Kidney (tissue), 13 donors: ENCODE measurements at regions not wholly inside any gene's neighbourhood (a gene's known extent, or its start where the extent isn't known, plus 50 kb on each side); places are given as distances from the start of the nearest gene placed in this dataset.
A peak's percentile ranks its signal among the peaks of the same experiment; 100 is the strongest.
"Not testable (repeated sequence)": the region's sequence is repeated elsewhere in the genome, so short reads cannot be mapped to it uniquely, and the experiment has no call there.

Experiments
- DNase-seq, 5 donors: peaks; one replicate each; pipeline ENCODE4 v3.0.0-alpha.2; 2013 to 2020
- FAIRE-seq: peaks from 2 replicates; lab custom pipeline; 2012; peaks lifted over from hg19 to GRCh38; lab: Jason Lieb, UNC
- H3K27ac ChIP-seq, 2 donors: one replicate each; pipeline ENCODE4 v1.7.0; 2013; ENCODE audit warnings: low read depth in 2 of 2, low read length in 2 of 2, inconsistent platforms in 1 of 2
- H3K27me3 ChIP-seq: one replicate; pipeline ENCODE4 v1.7.1; 2013; ENCODE audit warnings: low read length, inconsistent platforms; ENCODE audit not compliant: control insufficient read depth, insufficient read depth
- H3K36me3 ChIP-seq, 3 donors: one replicate each; pipeline versions ENCODE4 v1.7.0 to v1.7.1; 2013; ENCODE audit warnings: low read length in 3 of 3, control low read depth in 1 of 3, inconsistent platforms in 1 of 3; ENCODE audit not compliant: insufficient read depth in 3 of 3, control insufficient read depth in 2 of 3
- H3K4me1 ChIP-seq, 3 donors: one replicate each; pipeline versions ENCODE4 v1.7.0 to v1.7.1; 2013; ENCODE audit warnings: low read length in 3 of 3, inconsistent platforms in 1 of 3, low read depth in 1 of 3; ENCODE audit not compliant: control insufficient read depth in 2 of 3, insufficient read depth in 2 of 3
- H3K4me3 ChIP-seq, 3 donors: one replicate each; pipeline versions ENCODE4 v1.7.0 to v1.8.1; 2013; ENCODE audit warnings: low read length in 3 of 3, control low read depth in 1 of 3, inconsistent platforms in 1 of 3
- H3K9ac ChIP-seq, 3 donors: one replicate each; pipeline versions ENCODE4 v1.7.0 to v1.7.1; 2013; ENCODE audit warnings: low read length in 3 of 3, control low read depth in 1 of 3, inconsistent platforms in 1 of 3
- H3K9me3 ChIP-seq, 3 donors: one replicate each; pipeline versions ENCODE4 v1.7.0 to v1.7.1; 2013; ENCODE audit warnings: low read length in 3 of 3, control low read depth in 1 of 3, inconsistent platforms in 1 of 3; ENCODE audit not compliant: control insufficient read depth in 2 of 3, insufficient read depth in 1 of 3
- intact Hi-C: fragments of 100-400 bp; cut with DNase I; formaldehyde crosslinking; loops from one replicate; pipeline ENCODE4 v1.11.1; 2022
- TF ChIP-seq, protein P1 (sequence below): IDR thresholded peaks from 3 replicates; pipeline ENCODE4 v1.5.1; 2012; ENCODE audit warnings: mild to moderate bottlenecking, moderate library complexity, borderline replicate concordance; ENCODE audit not compliant: insufficient read depth; ENCODE audit errors: extremely low read depth
- donor health status: control.
- donor health status: control.
- donor health status: control.
- donor health status: control.
- donor health status: control.
- donor health status: DM: yes; HTN: yes; CAD: no.
- donor health status: Normal renal cell carcinoma (clear cell type).

DNA sequence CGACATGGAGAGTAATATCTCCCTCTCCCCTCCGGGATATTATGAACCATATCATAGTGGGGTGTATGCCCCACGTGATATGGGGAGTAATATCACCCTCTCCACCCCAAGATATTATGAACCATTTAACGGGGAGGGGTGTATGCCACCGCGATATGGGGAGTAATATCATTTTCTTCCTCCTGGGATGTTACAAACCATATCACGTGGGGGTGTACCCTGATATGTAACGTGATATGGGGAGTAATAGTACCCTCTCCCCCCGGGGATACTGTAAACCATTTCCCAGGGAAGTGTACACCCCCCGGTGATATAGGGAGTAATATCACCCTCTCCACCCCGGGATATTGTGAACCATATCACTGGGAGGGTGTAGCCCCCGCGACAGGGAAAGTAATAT is 62.1 kb downstream of the ERICH4 start:
- no peaks in the 10 kb centered on the region for H3K36me3 ChIP-seq
- intact Hi-C loops, result no loop called here
- H3K27me3 ChIP-seq, result no peaks in the 10 kb centered on the region
- TF ChIP-seq, protein P1, sequence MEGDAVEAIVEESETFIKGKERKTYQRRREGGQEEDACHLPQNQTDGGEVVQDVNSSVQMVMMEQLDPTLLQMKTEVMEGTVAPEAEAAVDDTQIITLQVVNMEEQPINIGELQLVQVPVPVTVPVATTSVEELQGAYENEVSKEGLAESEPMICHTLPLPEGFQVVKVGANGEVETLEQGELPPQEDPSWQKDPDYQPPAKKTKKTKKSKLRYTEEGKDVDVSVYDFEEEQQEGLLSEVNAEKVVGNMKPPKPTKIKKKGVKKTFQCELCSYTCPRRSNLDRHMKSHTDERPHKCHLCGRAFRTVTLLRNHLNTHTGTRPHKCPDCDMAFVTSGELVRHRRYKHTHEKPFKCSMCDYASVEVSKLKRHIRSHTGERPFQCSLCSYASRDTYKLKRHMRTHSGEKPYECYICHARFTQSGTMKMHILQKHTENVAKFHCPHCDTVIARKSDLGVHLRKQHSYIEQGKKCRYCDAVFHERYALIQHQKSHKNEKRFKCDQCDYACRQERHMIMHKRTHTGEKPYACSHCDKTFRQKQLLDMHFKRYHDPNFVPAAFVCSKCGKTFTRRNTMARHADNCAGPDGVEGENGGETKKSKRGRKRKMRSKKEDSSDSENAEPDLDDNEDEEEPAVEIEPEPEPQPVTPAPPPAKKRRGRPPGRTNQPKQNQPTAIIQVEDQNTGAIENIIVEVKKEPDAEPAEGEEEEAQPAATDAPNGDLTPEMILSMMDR, result no peak
- H3K4me1 ChIP-seq, result no peaks in the 10 kb centered on the region
- FAIRE-seq (no peak), DNase-seq (no peak)
- H3K9me3 ChIP-seq, result no peaks in the 10 kb centered on the region
- no peak overlapping the region for H3K27ac ChIP-seq
- no peak overlapping the region for H3K4me3 ChIP-seq
- no peak overlapping the region for H3K9ac ChIP-seq

DNA sequence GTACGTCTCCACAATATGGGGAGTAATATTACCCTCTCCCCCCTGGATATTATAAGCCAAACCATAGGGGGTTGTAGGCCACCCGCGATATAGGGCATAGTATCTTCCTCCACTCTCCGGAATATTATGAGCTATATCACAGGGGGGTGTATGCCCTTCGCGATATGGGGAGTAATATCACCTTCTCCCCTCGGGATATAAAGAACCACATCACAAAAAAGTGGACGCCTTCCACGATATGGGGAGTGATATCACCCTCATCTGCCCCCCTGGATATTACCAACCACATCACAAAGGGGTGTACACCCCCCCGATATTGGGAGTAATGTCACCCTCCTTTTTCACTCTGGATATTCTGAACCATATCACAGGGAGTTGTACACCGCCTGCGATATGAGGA is 65.5 kb upstream of the CEACAM21 start:
- H3K27ac ChIP-seq, result no peak overlapping the region
- intact Hi-C loops, result no loop called here
- no peak overlapping the region for H3K4me3 ChIP-seq
- no peak for DNase-seq
- H3K9me3 ChIP-seq, result no peaks in the 10 kb centered on the region
- H3K27me3 ChIP-seq, result peaks cover 2% of the 10 kb centered on the region
- no peak for FAIRE-seq
- H3K4me1 ChIP-seq, result no peaks in the 10 kb centered on the region
- no peak overlapping the region for H3K9ac ChIP-seq
- no peaks in the 10 kb centered on the region for H3K36me3 ChIP-seq
- TF ChIP-seq, protein P1, result no peak

DNA sequence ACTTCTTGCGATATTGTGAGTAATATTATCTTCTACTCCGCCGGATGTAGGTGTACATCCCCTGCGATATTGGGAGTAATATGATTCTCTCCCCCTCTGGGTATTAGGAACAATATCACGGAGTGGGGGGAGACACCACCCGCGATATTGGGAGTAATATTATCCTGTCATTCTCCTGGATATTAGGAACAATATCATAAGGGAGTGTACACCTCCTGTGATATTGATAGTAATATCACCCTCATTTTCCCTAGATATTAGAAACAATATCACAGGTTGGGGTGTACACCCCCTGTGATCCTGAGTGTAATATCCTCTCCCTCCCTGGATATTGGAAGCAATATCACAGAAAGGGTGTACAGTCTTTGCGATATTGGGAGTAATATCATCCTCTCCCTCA is 64.3 kb upstream of the CEACAM21 start:
- TF ChIP-seq, protein P1, result no peak
- Histone ChIP-seq H3K36me3 (no peaks in the 10 kb centered on the region), H3K9ac (no peak overlapping the region), H3K27ac (no peak overlapping the region), H3K9me3 (no peaks in the 10 kb centered on the region), H3K27me3 (peaks cover 5% of the 10 kb centered on the region), H3K4me3 (no peak overlapping the region), H3K4me1 (no peaks in the 10 kb centered on the region)
- DNase-seq (no peak), FAIRE-seq (no peak)
- intact Hi-C loops, result no loop called here

DNA sequence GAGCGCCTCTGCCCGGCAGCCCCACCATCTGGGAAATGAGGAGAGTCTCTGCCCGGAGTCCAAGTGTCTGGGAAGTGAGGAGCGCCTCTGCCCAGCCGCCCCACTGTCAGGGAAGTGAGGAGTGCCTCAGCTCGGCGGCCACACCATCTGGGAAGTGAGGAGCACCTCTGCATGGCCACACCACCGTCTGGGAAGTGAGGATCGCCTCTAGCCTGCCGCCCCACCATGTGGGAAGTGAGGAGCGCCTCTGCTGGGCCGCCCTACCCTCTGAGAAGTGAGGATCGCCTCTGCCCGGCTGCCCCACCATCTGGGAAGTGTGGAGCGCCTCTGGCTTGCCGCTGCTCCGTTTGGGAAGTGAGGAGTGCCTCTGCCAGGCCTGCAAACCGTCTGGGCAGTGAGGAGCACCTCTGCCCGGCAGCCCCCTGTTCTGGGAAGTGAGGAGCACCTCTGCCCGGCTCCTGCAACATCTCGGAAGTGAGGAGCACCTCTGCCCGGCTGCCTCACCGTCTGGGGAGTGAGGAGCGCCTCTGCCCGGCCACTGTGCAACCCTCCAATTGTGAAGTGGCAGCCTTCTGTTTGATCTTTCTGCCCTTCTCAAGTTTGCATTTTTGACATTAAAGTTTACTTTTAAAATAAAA is 60.8 kb upstream of the CEACAM21 start:
- intact Hi-C loops, result no loop called here
- Histone ChIP-seq H3K27me3 (peaks cover 10% of the 10 kb centered on the region), H3K27ac (no peak overlapping the region)

DNA sequence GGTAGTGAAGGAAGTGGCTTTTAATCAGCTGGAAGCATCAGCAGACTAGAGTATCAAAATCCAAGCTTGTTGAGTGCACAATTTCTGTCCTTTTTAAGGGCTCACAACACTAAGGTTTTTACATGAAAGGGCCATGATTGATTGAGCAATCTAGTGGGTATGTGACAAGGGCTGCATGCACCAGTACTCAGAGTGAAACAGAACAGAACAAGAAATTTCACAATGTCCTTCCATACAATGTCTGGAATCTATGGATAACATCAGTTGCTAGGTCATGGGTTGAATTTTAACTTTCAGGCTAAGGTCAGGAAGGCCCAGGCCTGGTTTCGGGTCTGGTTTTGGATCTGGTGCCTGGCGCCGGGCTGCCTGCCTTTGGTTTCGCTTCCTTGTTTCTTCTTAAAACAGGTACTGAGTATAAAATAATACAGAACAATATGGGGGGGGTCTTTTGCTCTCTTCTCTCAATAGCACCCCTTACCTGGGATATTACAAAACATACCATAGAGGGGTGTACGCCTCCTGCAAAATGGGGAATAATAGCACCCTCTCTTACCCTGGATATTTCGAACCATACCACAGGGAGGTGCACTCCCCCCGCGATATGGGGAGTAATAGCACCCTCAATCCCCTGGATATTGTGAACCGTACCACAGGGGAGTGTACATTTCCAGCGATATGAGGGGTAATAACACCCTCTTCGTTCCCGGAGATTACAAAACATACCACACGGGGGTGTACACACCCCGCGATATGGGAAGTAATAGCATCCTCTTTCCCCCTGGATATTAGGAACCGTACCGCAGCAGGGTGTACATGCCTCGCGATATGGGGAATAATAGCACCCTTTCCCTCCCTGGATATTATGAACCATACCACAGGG is 59.4 kb upstream of the CEACAM21 start:
- H3K36me3 ChIP-seq, FAIRE-seq, DNase-seq, H3K27ac ChIP-seq, H3K9me3 ChIP-seq, H3K4me3 ChIP-seq, H3K9ac ChIP-seq, H3K4me1 ChIP-seq, intact Hi-C loops: not testable (repeated sequence)
- H3K27me3 ChIP-seq, result peaks cover 14% of the 10 kb centered on the region

More for the DNA sequence above, 60.8 kb upstream of the CEACAM21 start:
- DNase-seq (peak in 1 of 5 donors; percentile 75), FAIRE-seq (no peak)
- Histone ChIP-seq H3K4me1 (no peaks in the 10 kb centered on the region), H3K36me3 (no peaks in the 10 kb centered on the region), H3K9ac (no peak overlapping the region), H3K9me3 (no peaks in the 10 kb centered on the region), H3K4me3 (no peak overlapping the region)
- TF ChIP-seq, protein P1, result no peak
